GM23248 (cell line): ENCODE measurements at regions not wholly inside any gene's neighbourhood (a gene's known extent, or its start where the extent isn't known, plus 50 kb on each side); places are given as distances from the start of the nearest gene placed in this dataset.
A peak's percentile ranks its signal among the peaks of the same experiment; 100 is the strongest.

Experiments
- DNase-seq: peaks from one replicate; pipeline ENCODE4 v3.0.0-alpha.2; 2015
- H2AFZ ChIP-seq: fragments of 200-600 bp; sonication (generic); 2 replicates; pipeline ENCODE4 v1.6.1; 2016; ENCODE audit warnings: antibody characterized with exemption
- H3F3A ChIP-seq: fragments of 200-600 bp; sonication (generic); 2 replicates; pipeline ENCODE4 v1.6.1; 2016; ENCODE audit warnings: mild to moderate bottlenecking, antibody characterized with exemption, mixed run types; ENCODE audit not compliant: insufficient read depth
- H3K27ac ChIP-seq: fragments of 200-600 bp; sonication (generic); 2 replicates; pipeline ENCODE4 v1.5.1; 2016; ENCODE audit warnings: mild to moderate bottlenecking
- H3K27me3 ChIP-seq: fragments of 200-600 bp; sonication (generic); replicated peaks from 2 replicates; pipeline ENCODE4 v1.6.1; 2016; ENCODE audit warnings: mild to moderate bottlenecking; ENCODE audit not compliant: insufficient read depth
- H3K36me3 ChIP-seq: fragments of 200-600 bp; sonication (generic); 2 replicates; pipeline ENCODE4 v1.6.1; 2016; ENCODE audit warnings: low read depth, mild to moderate bottlenecking
- H3K4me1 ChIP-seq: fragments of 200-600 bp; sonication (generic); 2 replicates; pipeline ENCODE4 v1.6.1; 2016; ENCODE audit warnings: mild to moderate bottlenecking; ENCODE audit not compliant: insufficient read depth
- H3K4me2 ChIP-seq: fragments of 200-600 bp; sonication (generic); one replicate; pipeline ENCODE4 v1.6.1; 2016; ENCODE audit warnings: mild to moderate bottlenecking; ENCODE audit not compliant: unreplicated experiment
- H3K4me3 ChIP-seq: fragments of 200-600 bp; sonication (generic); 2 replicates; pipeline ENCODE4 v1.5.1; 2016; ENCODE audit warnings: mild to moderate bottlenecking
- H3K79me2 ChIP-seq: fragments of 200-600 bp; sonication (generic); 2 replicates; pipeline ENCODE4 v1.6.1; 2016; ENCODE audit warnings: mild to moderate bottlenecking; ENCODE audit not compliant: insufficient read depth
- H3K9ac ChIP-seq: fragments of 200-600 bp; sonication (generic); 2 replicates; pipeline ENCODE4 v1.6.1; 2016; ENCODE audit warnings: mild to moderate bottlenecking
- H3K9me2 ChIP-seq: fragments of 200-600 bp; sonication (generic); 2 replicates; pipeline ENCODE4 v1.6.1; 2016; ENCODE audit warnings: mixed run types, mild to moderate bottlenecking, moderate library complexity; ENCODE audit not compliant: insufficient read depth
- H3K9me3 ChIP-seq: fragments of 200-600 bp; sonication (generic); one replicate; pipeline ENCODE4 v1.6.1; 2017; ENCODE audit warnings: low read depth
- H4K20me1 ChIP-seq: fragments of 200-600 bp; sonication (generic); 2 replicates; pipeline ENCODE4 v1.6.0; 2016; ENCODE audit not compliant: insufficient read depth
- EZH2 ChIP-seq: fragments of 200-600 bp; sonication (generic); IDR thresholded peaks from 2 replicates; pipeline ENCODE4 v1.6.1; 2018; ENCODE audit warnings: antibody characterized with exemption, mild to moderate bottlenecking; ENCODE audit not compliant: insufficient read depth, poor library complexity, severe bottlenecking
- EZH2phosphoT487 ChIP-seq: fragments of 200-600 bp; sonication (generic); IDR thresholded peaks from 2 replicates; pipeline ENCODE4 v1.6.1; 2018; ENCODE audit warnings: antibody characterized with exemption, moderate library complexity, mild to moderate bottlenecking, low read depth; ENCODE audit not compliant: insufficient read depth
- WGBS, 2 experiments: methylation state at CpG; one replicate each; pipeline ENCODE4 v1.1.6; 2015 to 2017; ENCODE audit warnings: low lambda C conversion rate in 2 of 2, low coverage in 1 of 2; ENCODE audit errors: missing lambda C conversion rate in 2 of 2; 5-methylcytosine and 5-hydroxymethylcytosine counted together
- in situ Hi-C: fragments of 300-500 bp; cut with MboI; formaldehyde crosslinking; loops from 2 replicates; pipeline ENCODE4 v1.15.0; 2020

DNA sequence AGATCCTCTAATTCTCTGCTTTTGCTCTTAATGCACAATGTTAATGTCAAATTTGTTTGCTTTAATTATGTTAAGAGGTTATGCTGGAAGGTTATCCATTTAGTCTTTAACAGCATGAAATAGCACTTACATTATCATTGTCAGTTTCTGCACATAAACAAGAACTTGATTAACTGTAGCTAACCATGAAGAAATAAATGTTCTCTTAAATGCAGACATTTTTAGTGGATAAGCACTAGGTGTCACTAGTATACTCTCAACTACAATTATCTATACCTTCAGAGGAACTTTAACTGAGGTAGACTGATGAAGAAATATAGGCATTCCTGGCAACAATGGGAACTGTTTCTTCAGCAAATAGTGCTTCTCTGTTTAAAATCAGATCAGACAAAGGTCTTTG is 178.8 kb upstream of the CHST9 start:
- H3K4me2 ChIP-seq: no peak overlapping the region
- H3K79me2 ChIP-seq: no peaks in the 10 kb centered on the region
- H3K36me3 ChIP-seq: no peaks in the 10 kb centered on the region
- no peak overlapping the region for H3K27ac ChIP-seq
- H3K9ac ChIP-seq: no peak overlapping the region
- no peak overlapping the region for H3K4me3 ChIP-seq
- no peaks in the 10 kb centered on the region for H3K27me3 ChIP-seq
- H3F3A ChIP-seq: no peaks in the 10 kb centered on the region
- no peaks in the 10 kb centered on the region for H3K4me1 ChIP-seq
- no peaks in the 10 kb centered on the region for H4K20me1 ChIP-seq
- no peaks in the 10 kb centered on the region for H3K9me2 ChIP-seq
- in situ Hi-C loops: no loop called here
- TF ChIP-seq EZH2phosphoT487: no peak
- TF ChIP-seq EZH2: no peak
- peak; percentile 24 for DNase-seq
- H3K9me3 ChIP-seq: no peaks in the 10 kb centered on the region
- H2AFZ ChIP-seq: no peak overlapping the region

GRCh38 chr18:27361477-27361876 is 176.4 kb upstream of the CHST9 start:
- H4K20me1 ChIP-seq: no peaks in the 10 kb centered on the region
- no peaks in the 10 kb centered on the region for H3K9me2 ChIP-seq
- no peak overlapping the region for H3K4me3 ChIP-seq
- in situ Hi-C loops: no loop called here
- no peaks in the 10 kb centered on the region for H3F3A ChIP-seq
- H3K79me2 ChIP-seq: no peaks in the 10 kb centered on the region
- DNase-seq: no peak
- no peaks in the 10 kb centered on the region for H3K36me3 ChIP-seq
- no peaks in the 10 kb centered on the region for H3K27me3 ChIP-seq
- H3K9me3 ChIP-seq: no peaks in the 10 kb centered on the region
- H2AFZ ChIP-seq: no peak overlapping the region
- no peaks in the 10 kb centered on the region for H3K4me1 ChIP-seq
- H3K27ac ChIP-seq: no peak overlapping the region
- H3K9ac ChIP-seq: no peak overlapping the region
- 61 to 76% methylated on average over 2 of the region's 2 CpGs for WGBS, 2 experiments
- H3K4me2 ChIP-seq: no peak overlapping the region
- TF ChIP-seq EZH2 (no peak), EZH2phosphoT487 (no peak)

DNA sequence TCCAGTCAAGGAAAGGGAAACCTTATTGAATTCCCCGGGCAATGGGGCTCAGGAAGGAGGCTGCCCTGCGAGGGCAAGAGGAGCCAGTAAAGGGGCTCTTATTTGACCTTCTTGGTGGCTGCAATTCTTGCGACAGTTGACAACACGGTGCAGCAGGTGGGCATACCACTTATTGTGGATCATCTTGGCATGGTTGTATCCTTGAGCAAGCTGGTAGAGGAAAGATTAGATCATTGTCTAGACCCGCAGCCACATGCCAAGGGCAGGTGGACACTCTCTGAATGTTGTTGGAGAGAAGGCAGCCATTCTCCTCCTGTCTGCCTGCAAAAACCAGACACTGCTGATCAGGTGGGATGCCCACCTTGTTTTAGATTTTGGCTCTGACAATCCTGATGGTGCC is 170.2 kb upstream of the CHST9 start:
- Histone ChIP-seq H2AFZ (no peak overlapping the region), H3K9me3 (no peaks in the 10 kb centered on the region), H4K20me1 (no peaks in the 10 kb centered on the region), H3K4me2 (no peak overlapping the region), H3K36me3 (no peaks in the 10 kb centered on the region), H3K27me3 (no peaks in the 10 kb centered on the region), H3K27ac (no peak overlapping the region), H3K79me2 (no peaks in the 10 kb centered on the region), H3K9me2 (no peaks in the 10 kb centered on the region), H3K4me3 (no peak overlapping the region), H3K9ac (no peak overlapping the region), H3F3A (no peaks in the 10 kb centered on the region), H3K4me1 (no peaks in the 10 kb centered on the region)
- no peak for DNase-seq
- in situ Hi-C loops: no loop called here
- TF ChIP-seq EZH2phosphoT487: no peak
- TF ChIP-seq EZH2: no peak
- WGBS, 2 experiments: 36 to 42% methylated on average over 5 of the region's 5 CpGs

DNA sequence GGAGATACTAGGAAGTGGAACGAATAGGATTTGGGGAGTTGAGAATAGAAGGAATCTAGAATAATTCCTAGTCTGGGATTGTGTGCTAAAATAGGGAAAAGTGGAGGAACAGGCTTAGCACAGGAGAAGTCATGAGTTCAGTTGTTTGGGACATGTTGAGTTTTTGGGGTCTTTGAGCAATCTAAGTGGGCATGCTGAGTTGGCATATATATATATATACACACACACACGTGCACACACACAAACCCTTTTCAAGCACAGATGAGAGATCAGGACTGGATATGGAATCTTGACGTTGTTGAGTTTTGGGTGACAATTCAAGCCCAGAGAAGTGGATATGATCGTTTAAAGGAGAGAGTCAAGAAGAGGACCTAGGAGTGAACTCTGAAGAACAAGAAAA is 168.2 kb upstream of the CHST9 start:
- no peaks in the 10 kb centered on the region for H3K4me1 ChIP-seq
- no peaks in the 10 kb centered on the region for H3K9me3 ChIP-seq
- H3K79me2 ChIP-seq: no peaks in the 10 kb centered on the region
- no peaks in the 10 kb centered on the region for H3K36me3 ChIP-seq
- WGBS, 2 experiments: 29 to 30% methylated on average over 4 of the region's 4 CpGs
- H4K20me1 ChIP-seq: no peaks in the 10 kb centered on the region
- no peak for DNase-seq
- no peak for TF ChIP-seq EZH2phosphoT487
- H3F3A ChIP-seq: no peaks in the 10 kb centered on the region
- in situ Hi-C loops: no loop called here
- no peaks in the 10 kb centered on the region for H3K9me2 ChIP-seq
- H3K4me3 ChIP-seq: no peak overlapping the region
- no peak overlapping the region for H3K9ac ChIP-seq
- H3K4me2 ChIP-seq: no peak overlapping the region
- H3K27me3 ChIP-seq: no peaks in the 10 kb centered on the region
- no peak overlapping the region for H3K27ac ChIP-seq
- H2AFZ ChIP-seq: no peak overlapping the region

DNA sequence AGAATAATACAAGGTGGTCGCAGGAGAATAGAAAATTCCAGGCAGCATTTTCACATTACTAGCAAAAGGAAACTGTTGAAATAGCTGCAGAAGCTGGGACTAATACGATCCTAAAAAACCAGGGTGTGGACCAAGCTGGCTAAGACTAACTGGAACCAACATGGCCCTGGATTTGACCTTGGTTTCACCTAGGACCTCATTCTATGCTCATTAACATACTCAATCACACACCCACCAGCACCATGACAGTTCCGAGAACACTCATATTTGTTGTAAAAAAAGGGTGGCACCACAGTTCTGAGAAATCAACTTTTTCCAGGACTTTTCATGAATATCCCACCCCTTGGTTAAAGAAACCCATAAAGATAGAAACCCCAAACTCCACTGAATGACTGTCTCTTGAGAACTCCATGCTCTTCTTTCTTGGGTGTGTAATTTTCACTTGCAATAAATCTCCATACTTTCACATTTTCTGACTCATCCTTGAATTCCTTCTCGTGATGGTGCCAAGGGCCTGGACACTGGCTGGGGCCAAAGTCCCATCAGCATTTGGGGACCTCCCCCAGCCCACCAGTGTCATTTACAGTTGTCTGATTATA is 164.3 kb upstream of the CHST9 start:
- H3K4me2 ChIP-seq: no peak overlapping the region
- in situ Hi-C loops: no loop called here
- WGBS, 2 experiments: 18 to 25% methylated on average over 4 of the region's 4 CpGs

More for the DNA sequence above, 164.3 kb upstream of the CHST9 start:
- Histone ChIP-seq H3F3A (no peaks in the 10 kb centered on the region), H3K9me2 (no peaks in the 10 kb centered on the region), H3K4me3 (no peak overlapping the region), H3K27me3 (no peaks in the 10 kb centered on the region), H3K4me1 (no peaks in the 10 kb centered on the region), H2AFZ (no peak overlapping the region), H3K36me3 (no peaks in the 10 kb centered on the region), H3K79me2 (no peaks in the 10 kb centered on the region), H3K27ac (no peak overlapping the region), H3K9ac (no peak overlapping the region), H3K9me3 (no peaks in the 10 kb centered on the region), H4K20me1 (no peaks in the 10 kb centered on the region)
- TF ChIP-seq EZH2 (no peak), EZH2phosphoT487 (no peak)
- no peak for DNase-seq
